Right lobe of liver (tissue), 6 donors: ENCODE measurements at regions not wholly inside any gene's neighbourhood (a gene's known extent, or its start where the extent isn't known, plus 50 kb on each side); places are given as distances from the start of the nearest gene placed in this dataset.

ENCODE experiments used
- ATAC-seq, 4 donors: fragments of 200-7000 bp; cut with Tn5 transposase; one replicate each; pipeline ENCODE4 v1.9.1; 2020; ENCODE audit warnings: mild to moderate bottlenecking in 4 of 4, moderate library complexity in 4 of 4
- DNase-seq, 3 donors: peaks; one replicate each; pipeline ENCODE4 v3.0.0-alpha.2; 2020
- H3K27ac ChIP-seq, 3 donors: fragments of 200-600 bp; one replicate each; pipeline ENCODE4 v1.8.0; 2022
- H3K27me3 ChIP-seq, 2 donors: fragments of 200-600 bp; one replicate each; pipeline ENCODE4 v1.8.0; 2022
- H3K36me3 ChIP-seq, 4 donors: fragments of 200-600 bp; sonication (generic) in 1 of 4; one replicate each; pipeline versions ENCODE4 v1.5.1 to v1.8.0; 2017 to 2022; ENCODE audit warnings: control low read depth in 1 of 4
- H3K4me1 ChIP-seq, 4 donors: fragments of 200-600 bp; sonication (generic) in 1 of 4; one replicate each; pipeline versions ENCODE4 v1.5.1 to v1.8.0; 2017 to 2022; ENCODE audit warnings: control low read depth in 1 of 4
- H3K4me3 ChIP-seq, 3 donors: fragments of 200-600 bp; one replicate each; pipeline ENCODE4 v1.8.0; 2022
- H3K9me3 ChIP-seq, 4 donors: fragments of 200-600 bp; sonication (generic) in 1 of 4; one replicate each; pipeline versions ENCODE4 v1.5.1 to v1.8.0; 2017 to 2022; ENCODE audit warnings: control low read depth in 1 of 4
- CTCF ChIP-seq, 4 donors: fragments of 200-600 bp in 3 of 4; fragments of 450-650 bp in 1 of 4; IDR thresholded peaks; one replicate each; pipeline versions ENCODE4 v1.5.1 to v1.8.0; 2016 to 2022; ENCODE audit warnings: antibody characterized with exemption in 4 of 4, mild to moderate bottlenecking in 2 of 4
- POLR2A ChIP-seq: fragments of 450-650 bp; IDR thresholded peaks from one replicate; pipeline ENCODE4 v1.6.1; 2017; ENCODE audit warnings: antibody characterized with exemption, mild to moderate bottlenecking
- WGBS: methylation state at CpG from one replicate; pipeline ENCODE4 v1.1.6; 2018; ENCODE audit warnings: low coverage, low lambda C conversion rate; ENCODE audit not compliant: insufficient coverage; ENCODE audit errors: missing lambda C conversion rate; 5-methylcytosine and 5-hydroxymethylcytosine counted together
- intact Hi-C, 2 donors: fragments of 100-400 bp; cut with DNase I; formaldehyde crosslinking; loops; one replicate each; pipeline versions ENCODE4 v1.11.2 to v1.14.1; 2022
- donor health status: DM: no; HTN: yes; CAD: no.
- donor health status: DM: no; HTN: no; CAD: no.
- donor health status: DM: no; HTN: no; CAD: no.
- donor health status: DM: no; HTN: yes; CAD: no.
- donor health status: DM: no; HTN: yes; CAD: no.

GRCh38 chrX:39672405-39672804, 425.4 kb downstream of the BCOR start:
- Histone ChIP-seq H3K36me3 (no peaks in the 10 kb centered on the region), H3K27me3 (no peaks in the 10 kb centered on the region), H3K9me3 (no peaks in the 10 kb centered on the region), H3K4me3 (no peak overlapping the region), H3K27ac (no peak overlapping the region), H3K4me1 (no peaks in the 10 kb centered on the region)
- intact Hi-C loops = no loop called here
- DNase-seq (no peak), ATAC-seq (no peak)
- 60% methylated on average over 1 of the region's 2 CpGs for WGBS
- no peak for TF ChIP-seq POLR2A
- TF ChIP-seq CTCF (IDR thresholded peaks at IDR 0.05) = no peak

DNA sequence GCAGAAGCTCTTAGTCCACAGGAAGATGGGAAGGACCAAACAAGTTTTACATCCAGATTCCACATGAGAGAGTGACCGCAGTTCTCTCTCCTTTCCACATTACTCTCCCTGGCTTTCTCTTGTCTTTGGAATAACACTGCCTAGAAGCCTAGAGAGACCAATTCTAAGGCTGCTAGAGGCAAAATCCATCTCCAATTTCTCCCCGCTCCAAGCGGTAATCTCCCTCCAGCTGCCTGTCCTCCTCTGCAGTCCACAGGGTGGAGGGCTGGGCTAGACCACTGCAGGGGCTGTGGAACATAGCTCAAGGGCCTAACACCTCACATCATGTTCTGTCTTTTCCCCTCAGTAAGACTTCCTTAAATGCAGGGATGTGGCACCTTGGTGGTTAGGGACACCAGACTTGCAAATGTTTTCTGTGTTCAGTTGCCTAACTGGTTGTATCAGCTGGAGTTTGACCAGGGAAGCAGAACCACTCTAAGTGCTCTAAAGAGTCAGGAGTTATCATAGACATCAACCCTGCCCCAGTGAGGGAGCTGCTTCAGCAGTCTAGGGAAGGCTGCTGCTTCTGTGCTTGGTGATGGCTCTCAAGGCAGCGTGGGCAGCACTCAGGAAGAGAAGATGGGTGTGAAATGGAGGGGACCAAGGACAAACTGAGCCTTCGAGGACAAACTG, 423.1 kb downstream of the BCOR start:
- Histone ChIP-seq H3K9me3 (no peaks in the 10 kb centered on the region), H3K4me1 (peaks cover 0 to 11% (median 0%) of the 10 kb centered on the region in 4 donors), H3K36me3 (no peaks in the 10 kb centered on the region), H3K27ac (no peak overlapping the region), H3K4me3 (no peak overlapping the region), H3K27me3 (no peaks in the 10 kb centered on the region)
- intact Hi-C loops = no loop called here
- DNase-seq (no peak), ATAC-seq (no peak)
- no peak for TF ChIP-seq CTCF (IDR thresholded peaks at IDR 0.05)
- no peak for TF ChIP-seq POLR2A
- WGBS = 85% methylated on average over 2 of the region's 5 CpGs

GRCh38 chrX:39675162-39675553, 422.6 kb downstream of the BCOR start:
- Histone ChIP-seq H3K4me3 (no peak overlapping the region), H3K9me3 (no peaks in the 10 kb centered on the region), H3K36me3 (no peaks in the 10 kb centered on the region), H3K4me1 (peaks cover 0 to 15% (median 0%) of the 10 kb centered on the region in 4 donors), H3K27me3 (no peaks in the 10 kb centered on the region), H3K27ac (no peak overlapping the region)
- DNase-seq (no peak), ATAC-seq (no peak)
- intact Hi-C loops = no loop called here
- no peak for TF ChIP-seq POLR2A
- no peak for TF ChIP-seq CTCF (IDR thresholded peaks at IDR 0.05)
- no CpG with 5 or more reads among the region's 6 CpGs for WGBS

- Histone ChIP-seq H3K36me3 (no peaks in the 10 kb centered on the region), H3K4me3 (no peak overlapping the region), H3K27me3 (no peaks in the 10 kb centered on the region), H3K4me1 (peaks cover 0 to 15% (median 0%) of the 10 kb centered on the region in 4 donors), H3K9me3 (no peaks in the 10 kb centered on the region), H3K27ac (no peak overlapping the region)
- TF ChIP-seq POLR2A = no peak
- no peak for TF ChIP-seq CTCF (IDR thresholded peaks at IDR 0.05)
- no peak for ATAC-seq
- DNase-seq = no peak
- 45% methylated on average over 1 of the region's 2 CpGs for WGBS
- intact Hi-C loops = no loop called here
Measured at GRCh38 chrX:39675619-39676018, 422.1 kb downstream of the BCOR start.
